Fibroblast of villous mesenchyme (primary cell): ENCODE measurements at regions not wholly inside any gene's neighbourhood (a gene's known extent, or its start where the extent isn't known, plus 50 kb on each side); places are given as distances from the start of the nearest gene placed in this dataset.

Experiments used
- DNase-seq: peaks from one replicate; pipeline ENCODE4 v3.0.0-alpha.2; 2010; ENCODE audit warnings: low read depth
- H3K4me3 ChIP-seq: 2 replicates; pipeline ENCODE4 v1.5.1; 2011; ENCODE audit warnings: low read depth, mild to moderate bottlenecking, low read length
- TF ChIP-seq, protein P1 (sequence below): IDR thresholded peaks from 2 replicates; pipeline ENCODE4 v1.5.1; 2012; ENCODE audit warnings: low read depth, mild to moderate bottlenecking, low read length; ENCODE audit not compliant: insufficient read depth

DNA sequence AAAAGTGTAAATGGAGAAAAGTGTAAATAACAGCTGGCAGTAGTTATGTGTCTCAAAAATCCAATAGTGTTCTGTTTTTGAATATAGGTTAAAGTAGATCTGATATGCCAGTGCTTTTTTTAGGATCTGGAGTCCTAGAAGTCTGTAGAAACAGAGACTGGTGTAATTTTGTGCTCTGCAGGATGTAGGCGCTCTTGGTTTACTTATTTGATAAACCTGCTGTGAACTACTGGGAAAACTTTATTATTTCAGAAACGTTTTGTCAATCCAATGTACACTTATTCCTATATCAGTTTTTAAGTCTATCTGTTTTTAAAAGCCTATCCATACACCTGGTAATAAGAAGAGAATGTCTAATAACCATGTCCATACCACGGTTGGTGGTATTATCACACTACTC is 530.8 kb upstream of the ZNF804A start:
- no peak for DNase-seq
- TF ChIP-seq, protein P1, sequence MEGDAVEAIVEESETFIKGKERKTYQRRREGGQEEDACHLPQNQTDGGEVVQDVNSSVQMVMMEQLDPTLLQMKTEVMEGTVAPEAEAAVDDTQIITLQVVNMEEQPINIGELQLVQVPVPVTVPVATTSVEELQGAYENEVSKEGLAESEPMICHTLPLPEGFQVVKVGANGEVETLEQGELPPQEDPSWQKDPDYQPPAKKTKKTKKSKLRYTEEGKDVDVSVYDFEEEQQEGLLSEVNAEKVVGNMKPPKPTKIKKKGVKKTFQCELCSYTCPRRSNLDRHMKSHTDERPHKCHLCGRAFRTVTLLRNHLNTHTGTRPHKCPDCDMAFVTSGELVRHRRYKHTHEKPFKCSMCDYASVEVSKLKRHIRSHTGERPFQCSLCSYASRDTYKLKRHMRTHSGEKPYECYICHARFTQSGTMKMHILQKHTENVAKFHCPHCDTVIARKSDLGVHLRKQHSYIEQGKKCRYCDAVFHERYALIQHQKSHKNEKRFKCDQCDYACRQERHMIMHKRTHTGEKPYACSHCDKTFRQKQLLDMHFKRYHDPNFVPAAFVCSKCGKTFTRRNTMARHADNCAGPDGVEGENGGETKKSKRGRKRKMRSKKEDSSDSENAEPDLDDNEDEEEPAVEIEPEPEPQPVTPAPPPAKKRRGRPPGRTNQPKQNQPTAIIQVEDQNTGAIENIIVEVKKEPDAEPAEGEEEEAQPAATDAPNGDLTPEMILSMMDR, result no peak
- no peak overlapping the region for H3K4me3 ChIP-seq

DNA sequence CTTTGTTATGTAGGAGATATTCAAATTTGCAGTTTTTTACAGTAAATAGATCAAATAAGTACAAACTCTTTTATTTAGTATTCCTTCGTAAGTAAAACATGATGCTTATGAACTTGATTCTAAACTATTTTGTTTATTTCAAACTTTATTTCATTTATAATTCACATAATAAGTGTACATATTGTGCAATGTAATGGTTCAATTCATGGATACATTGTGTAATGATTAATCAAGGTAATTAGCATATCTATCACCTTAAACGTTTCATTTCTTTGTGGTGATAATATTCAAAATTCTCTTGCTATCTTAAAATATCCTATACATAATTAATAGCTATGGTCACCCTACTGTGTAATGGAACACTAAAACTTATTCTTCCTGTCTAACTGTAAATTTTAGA is 525.9 kb upstream of the ZNF804A start:
- H3K4me3 ChIP-seq, result no peak overlapping the region
- TF ChIP-seq, protein P1, result no peak
- DNase-seq, result no peak

DNA sequence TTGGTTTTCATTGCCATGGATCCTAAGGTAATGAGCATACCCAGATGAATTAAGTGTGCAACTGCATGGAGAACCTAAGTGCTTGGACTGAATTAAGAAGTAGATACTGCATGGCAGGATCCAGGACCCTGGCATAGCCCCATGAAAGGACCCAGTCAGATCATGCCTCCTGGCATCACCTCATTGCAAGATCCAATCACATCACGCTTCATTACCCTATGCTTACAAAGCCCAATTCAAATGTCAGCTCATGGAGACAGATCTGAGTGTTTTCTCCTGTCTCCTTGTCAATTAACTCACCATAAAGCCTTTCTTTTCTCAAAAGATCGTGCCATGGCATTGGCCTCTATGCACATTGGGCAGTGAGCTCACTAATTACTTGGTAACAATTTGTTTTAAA is 519.8 kb upstream of the ZNF804A start:
- TF ChIP-seq, protein P1, result no peak
- no peak for DNase-seq
- no peak overlapping the region for H3K4me3 ChIP-seq

DNA sequence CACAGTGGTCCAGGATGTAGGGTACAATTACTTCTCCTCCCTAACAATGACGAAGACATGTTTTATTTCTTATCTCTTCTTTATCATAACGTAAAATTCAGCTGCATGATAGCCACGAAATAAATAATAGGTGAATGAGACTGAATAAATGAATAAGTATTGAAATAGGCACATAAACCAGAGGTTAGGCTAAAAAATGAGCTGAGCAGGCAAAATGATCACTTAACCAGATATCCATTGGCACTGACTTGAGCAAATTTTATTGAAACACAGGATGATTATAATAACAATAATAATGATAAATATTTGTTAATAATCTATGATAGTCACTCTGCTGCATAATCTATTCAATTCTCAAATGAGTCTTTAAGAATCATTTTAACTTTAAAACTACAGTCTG is 506.9 kb upstream of the ZNF804A start:
- no peak overlapping the region for H3K4me3 ChIP-seq
- TF ChIP-seq, protein P1, result no peak
- no peak for DNase-seq

DNA sequence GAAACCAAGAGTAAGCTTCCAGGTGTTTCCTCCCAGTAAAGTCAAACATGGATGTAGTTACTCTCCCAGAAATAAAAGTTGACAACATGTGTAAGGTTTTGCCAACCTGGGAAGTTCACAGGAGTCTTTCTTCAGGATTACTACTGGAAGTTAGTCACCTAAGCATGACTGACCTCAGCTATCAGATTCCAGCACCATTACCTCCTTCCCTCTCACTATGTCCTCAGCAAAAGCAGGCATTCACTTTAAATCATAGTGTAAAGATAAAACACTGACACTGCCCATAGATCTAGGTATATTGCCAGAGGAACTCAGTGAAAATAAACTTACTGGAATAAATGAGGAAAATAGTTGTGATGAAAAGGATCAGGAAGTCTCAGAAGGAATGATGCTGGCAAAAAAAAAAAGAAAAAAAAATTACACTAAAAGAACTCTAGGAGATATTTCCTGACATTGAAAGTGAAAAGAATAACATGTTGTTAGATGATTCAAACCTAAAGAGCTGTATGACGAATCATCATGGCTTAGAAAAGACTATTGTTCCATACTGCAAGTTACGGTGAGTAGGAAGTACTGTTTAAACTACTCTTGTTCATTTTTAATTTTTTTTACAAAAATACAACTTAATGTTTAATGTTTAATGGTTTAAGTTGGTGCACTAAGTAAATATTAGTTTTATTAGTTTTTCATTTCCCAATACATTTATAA is 484.5 kb upstream of the ZNF804A start:
- no peak overlapping the region for H3K4me3 ChIP-seq
- DNase-seq, result no peak
- TF ChIP-seq, protein P1, result no peak

- TF ChIP-seq, protein P1, result no peak
- no peak overlapping the region for H3K4me3 ChIP-seq
- no peak for DNase-seq
These were observed 483.9 kb upstream of the ZNF804A start for GRCh38 chr2:184114439-184114838.
